HL-60 (cell line): ENCODE measurements at regions not wholly inside any gene's neighbourhood (a gene's known extent, or its start where the extent isn't known, plus 50 kb on each side); places are given as distances from the start of the nearest gene placed in this dataset.

Experiments used
- CTCF ChIP-seq: IDR thresholded peaks from one replicate; pipeline ENCODE4 v1.5.1; 2011; ENCODE audit warnings: low read length, control low read depth, inconsistent platforms; ENCODE audit not compliant: insufficient read depth
- GABPA ChIP-seq: IDR thresholded peaks from 2 replicates; pipeline ENCODE4 v1.6.1; 2012; ENCODE audit warnings: low read depth
- POLR2AphosphoS5 ChIP-seq: IDR thresholded peaks from 2 replicates; pipeline ENCODE4 v1.6.1; 2012; ENCODE audit warnings: low read depth
- SPI1 ChIP-seq: IDR thresholded peaks from 2 replicates; pipeline ENCODE4 v1.6.1; 2012; ENCODE audit warnings: low read depth, mild to moderate bottlenecking, borderline replicate concordance
- TF ChIP-seq, protein P1 (sequence below): IDR thresholded peaks from 2 replicates; pipeline ENCODE4 v1.6.1; 2012; ENCODE audit warnings: low read depth; ENCODE audit not compliant: insufficient replicate concordance

DNA sequence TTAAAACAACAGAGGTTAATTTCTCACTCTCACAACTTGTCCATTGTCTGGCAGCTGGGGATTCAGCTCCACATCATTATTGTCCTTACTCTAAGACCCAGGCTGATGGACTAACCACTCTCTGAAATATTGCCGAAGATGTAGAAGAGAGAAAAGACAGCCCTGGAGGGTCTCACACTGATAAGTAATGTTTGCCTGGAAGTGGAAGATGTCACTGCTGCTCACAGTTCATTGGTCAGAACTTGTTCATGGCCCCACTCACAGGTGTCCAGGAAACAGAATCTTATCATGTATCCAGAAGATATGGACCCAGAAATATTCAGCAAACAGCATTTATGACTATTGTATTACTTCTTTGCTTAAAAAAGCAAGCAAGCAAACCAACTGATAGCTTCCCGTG, 62.2 kb upstream of the LPP start:
- TF ChIP-seq CTCF (no peak), POLR2AphosphoS5 (no peak), SPI1 (no peak), GABPA (no peak)
- TF ChIP-seq, protein P1, sequence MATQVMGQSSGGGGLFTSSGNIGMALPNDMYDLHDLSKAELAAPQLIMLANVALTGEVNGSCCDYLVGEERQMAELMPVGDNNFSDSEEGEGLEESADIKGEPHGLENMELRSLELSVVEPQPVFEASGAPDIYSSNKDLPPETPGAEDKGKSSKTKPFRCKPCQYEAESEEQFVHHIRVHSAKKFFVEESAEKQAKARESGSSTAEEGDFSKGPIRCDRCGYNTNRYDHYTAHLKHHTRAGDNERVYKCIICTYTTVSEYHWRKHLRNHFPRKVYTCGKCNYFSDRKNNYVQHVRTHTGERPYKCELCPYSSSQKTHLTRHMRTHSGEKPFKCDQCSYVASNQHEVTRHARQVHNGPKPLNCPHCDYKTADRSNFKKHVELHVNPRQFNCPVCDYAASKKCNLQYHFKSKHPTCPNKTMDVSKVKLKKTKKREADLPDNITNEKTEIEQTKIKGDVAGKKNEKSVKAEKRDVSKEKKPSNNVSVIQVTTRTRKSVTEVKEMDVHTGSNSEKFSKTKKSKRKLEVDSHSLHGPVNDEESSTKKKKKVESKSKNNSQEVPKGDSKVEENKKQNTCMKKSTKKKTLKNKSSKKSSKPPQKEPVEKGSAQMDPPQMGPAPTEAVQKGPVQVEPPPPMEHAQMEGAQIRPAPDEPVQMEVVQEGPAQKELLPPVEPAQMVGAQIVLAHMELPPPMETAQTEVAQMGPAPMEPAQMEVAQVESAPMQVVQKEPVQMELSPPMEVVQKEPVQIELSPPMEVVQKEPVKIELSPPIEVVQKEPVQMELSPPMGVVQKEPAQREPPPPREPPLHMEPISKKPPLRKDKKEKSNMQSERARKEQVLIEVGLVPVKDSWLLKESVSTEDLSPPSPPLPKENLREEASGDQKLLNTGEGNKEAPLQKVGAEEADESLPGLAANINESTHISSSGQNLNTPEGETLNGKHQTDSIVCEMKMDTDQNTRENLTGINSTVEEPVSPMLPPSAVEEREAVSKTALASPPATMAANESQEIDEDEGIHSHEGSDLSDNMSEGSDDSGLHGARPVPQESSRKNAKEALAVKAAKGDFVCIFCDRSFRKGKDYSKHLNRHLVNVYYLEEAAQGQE = no peak
